Endothelial cell of umbilical vein (primary cell): ENCODE measurements at regions not wholly inside any gene's neighbourhood (a gene's known extent, or its start where the extent isn't known, plus 50 kb on each side); places are given as distances from the start of the nearest gene placed in this dataset.

Experiments used
- CTCF ChIP-seq, 2 donors: IDR thresholded peaks; 1 replicate in 1 of 2; 2 replicates in 1 of 2; pipeline ENCODE4 v1.5.1; 2011; ENCODE audit warnings: low read length in 2 of 2, mild to moderate bottlenecking in 2 of 2, moderate library complexity in 2 of 2, control low read depth in 1 of 2, inconsistent platforms in 1 of 2, low read depth in 1 of 2; ENCODE audit not compliant: insufficient read depth in 1 of 2; ENCODE audit errors: extremely low read depth in 1 of 2
- EZH2 ChIP-seq: IDR thresholded peaks from 2 replicates; pipeline ENCODE4 v1.6.1; 2012; ENCODE audit warnings: borderline replicate concordance, low read depth, mild to moderate bottlenecking, moderate library complexity, low read length, inconsistent platforms; ENCODE audit not compliant: severe bottlenecking
- MYC ChIP-seq: IDR thresholded peaks from one replicate; pipeline ENCODE4 v1.6.1; 2011; ENCODE audit warnings: mild to moderate bottlenecking, low read depth, low read length
- POLR2A ChIP-seq: IDR thresholded peaks from 2 replicates; pipeline ENCODE4 v1.6.1; 2012; ENCODE audit warnings: low read depth, mild to moderate bottlenecking, control low read depth, low read length
- POLR2AphosphoS5 ChIP-seq: IDR thresholded peaks from 2 replicates; pipeline ENCODE4 v1.6.1; 2012; ENCODE audit warnings: low read depth, mild to moderate bottlenecking, control low read depth, low read length, moderate library complexity; ENCODE audit not compliant: insufficient read depth
- TF ChIP-seq, protein P1 (sequence below): IDR thresholded peaks from 2 replicates; pipeline ENCODE4 v1.6.1; 2011; ENCODE audit not compliant: insufficient read depth, insufficient read length

DNA sequence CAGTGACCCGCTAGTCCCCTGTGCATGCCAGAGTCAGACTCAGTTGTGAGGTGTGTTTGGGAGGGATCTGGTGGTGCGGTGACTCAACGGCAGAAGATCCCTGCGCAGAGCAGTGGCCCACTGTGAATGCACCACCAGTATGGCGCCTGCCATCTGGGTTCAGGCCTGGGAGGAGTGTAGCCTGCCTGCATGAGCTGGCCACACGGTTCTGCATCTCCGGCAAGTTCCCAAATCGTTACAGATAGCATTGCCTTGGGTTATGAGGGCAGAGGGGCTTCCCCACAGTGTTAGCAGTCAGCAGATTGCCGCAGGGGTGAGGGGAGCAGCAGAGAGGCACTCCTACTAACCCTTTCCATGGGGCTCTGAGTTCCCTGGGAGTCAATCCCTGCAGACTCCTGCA, 629.6 kb downstream of the TLL1 start:
- TF ChIP-seq CTCF (IDR thresholded peaks at IDR 0.05; ENCODE audit: extremely low read depth in 1 of 2, insufficient read depth in 1 of 2, low read depth in 1 of 2, low read length in 2 of 2) (no peak), MYC (no peak), POLR2AphosphoS5 (no peak), POLR2A (no peak), EZH2 (no peak)
- TF ChIP-seq, protein P1, sequence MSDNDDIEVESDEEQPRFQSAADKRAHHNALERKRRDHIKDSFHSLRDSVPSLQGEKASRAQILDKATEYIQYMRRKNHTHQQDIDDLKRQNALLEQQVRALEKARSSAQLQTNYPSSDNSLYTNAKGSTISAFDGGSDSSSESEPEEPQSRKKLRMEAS, result no peak
